HG02623 (cell line): ENCODE measurements at regions not wholly inside any gene's neighbourhood (a gene's known extent, or its start where the extent isn't known, plus 50 kb on each side); places are given as distances from the start of the nearest gene placed in this dataset.
"Not testable (repeated sequence)": the region's sequence is repeated elsewhere in the genome, so short reads cannot be mapped to it uniquely, and the experiment has no call there.

ENCODE experiments used
- ATAC-seq: cut with Tn5 transposase; IDR thresholded peaks from one replicate; pipeline ENCODE4 v1.9.1; 2021; ENCODE audit warnings: moderate library complexity; ENCODE audit not compliant: unreplicated experiment

GRCh38 chr2:595831-596592 lies 81.2 kb downstream of the TMEM18 start:
- no peak for ATAC-seq

- ATAC-seq = no peak
Observed at GRCh38 chr2:595141-595815, 81.9 kb downstream of the TMEM18 start.

- ATAC-seq = no peak
Observed at GRCh38 chr2:594297-594949, 82.8 kb downstream of the TMEM18 start.

GRCh38 chr2:593356-594026 lies 83.7 kb downstream of the TMEM18 start:
- no peak for ATAC-seq

GRCh38 chr2:592737-593136 lies 84.5 kb downstream of the TMEM18 start:
- ATAC-seq = no peak

- ATAC-seq = no peak
Observed at GRCh38 chr2:590214-591175, 86.7 kb downstream of the TMEM18 start.

- ATAC-seq = no peak
Observed at GRCh38 chr2:589281-590130, 87.7 kb downstream of the TMEM18 start.

- ATAC-seq = no peak
Observed at GRCh38 chr2:588074-588645, 89.0 kb downstream of the TMEM18 start.

- no peak for ATAC-seq
Observed at GRCh38 chr2:587087-587960, 89.9 kb downstream of the TMEM18 start.

GRCh38 chr2:586641-587076 lies 90.5 kb downstream of the TMEM18 start:
- no peak for ATAC-seq

GRCh38 chr2:584863-585823 lies 92.1 kb downstream of the TMEM18 start:
- peak; percentile 90 for ATAC-seq

GRCh38 chr2:583666-584065 lies 93.5 kb downstream of the TMEM18 start:
- no peak for ATAC-seq

GRCh38 chr2:582792-583528 lies 94.2 kb downstream of the TMEM18 start:
- no peak for ATAC-seq

- ATAC-seq = not testable (repeated sequence)
Observed at GRCh38 chr2:582289-582688, 94.9 kb downstream of the TMEM18 start.

- ATAC-seq = no peak
Observed at GRCh38 chr2:579961-580360, 97.2 kb downstream of the TMEM18 start.

- no peak for ATAC-seq
Observed at GRCh38 chr2:579351-579886, 97.8 kb downstream of the TMEM18 start.
